ENCODE measurements at regions not wholly inside any gene's neighbourhood (a gene's known extent, or its start where the extent isn't known, plus 50 kb on each side); places are given as distances from the start of the nearest gene placed in this dataset.
"Not testable (repeated sequence)": the region's sequence is repeated elsewhere in the genome, so short reads cannot be mapped to it uniquely, and the experiment has no call there.

- Histone ChIP-seq H3K36me3 (no peaks in the 10 kb centered on the region), H3K27ac (no peak overlapping the region), H3K27me3 (ENCODE audit: insufficient read depth, low read depth, severe bottlenecking) (no peaks in the 10 kb centered on the region), H3K9me3 (ENCODE audit: severe bottlenecking) (peaks cover 2% of the 10 kb centered on the region), H3K4me3 (ENCODE audit: low read depth, low read length) (no peak overlapping the region)
- no peak for DNase-seq
- TF ChIP-seq CTCF (IDR thresholded peaks at IDR 0.05; ENCODE audit: low read depth, low read length), result no peak
Observed at GRCh38 chr4:126637706-126638105, 995.1 kb upstream of the INTU start.

- H3K4me3 ChIP-seq (ENCODE audit: low read depth, low read length), result no peak overlapping the region
- no peak for TF ChIP-seq CTCF (IDR thresholded peaks at IDR 0.05; ENCODE audit: low read depth, low read length)
- no peak overlapping the region for H3K27ac ChIP-seq
- H3K27me3 ChIP-seq (ENCODE audit: insufficient read depth, low read depth, severe bottlenecking), result no peaks in the 10 kb centered on the region
- DNase-seq, result no peak
- H3K9me3 ChIP-seq (ENCODE audit: severe bottlenecking), result no peaks in the 10 kb centered on the region
- no peaks in the 10 kb centered on the region for H3K36me3 ChIP-seq
Observed at GRCh38 chr4:126647320-126647719, 985.4 kb upstream of the INTU start.

DNA sequence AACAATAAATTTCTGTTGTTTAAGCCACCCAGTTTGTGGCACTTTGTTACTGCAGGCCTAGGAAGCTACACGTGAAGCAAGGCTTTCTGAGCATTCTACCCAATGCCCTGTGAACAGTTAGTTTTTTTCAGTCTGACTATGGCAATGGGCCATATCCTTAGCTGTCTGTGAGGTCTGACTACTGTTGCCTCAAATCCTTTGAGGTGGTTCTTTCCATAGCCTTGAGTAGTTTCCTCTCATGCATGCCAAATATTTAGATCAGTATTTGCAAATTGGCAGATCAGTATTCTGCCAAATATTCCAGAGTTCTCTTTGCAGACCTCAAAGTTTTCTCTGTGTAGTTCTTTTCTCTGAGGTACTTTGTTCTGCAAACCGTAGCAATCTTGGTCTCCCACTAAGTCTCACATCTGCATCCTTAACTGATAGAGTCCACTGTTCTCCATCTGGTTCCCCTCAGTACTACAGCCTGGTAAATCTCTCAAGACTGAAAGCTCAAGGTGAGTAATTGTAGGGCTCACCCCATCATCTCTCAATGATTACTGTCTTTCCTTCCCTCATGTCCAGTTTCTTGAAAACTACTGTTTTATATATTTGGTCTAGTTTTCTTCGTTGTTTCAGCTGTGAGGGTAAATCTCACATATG, 984.9 kb upstream of the INTU start:
- TF ChIP-seq CTCF (IDR thresholded peaks at IDR 0.05; ENCODE audit: low read depth, low read length), result no peak
- H3K9me3 ChIP-seq (ENCODE audit: severe bottlenecking), result no peaks in the 10 kb centered on the region
- H3K4me3 ChIP-seq (ENCODE audit: low read depth, low read length), result no peak overlapping the region
- no peak for DNase-seq
- H3K36me3 ChIP-seq, result no peaks in the 10 kb centered on the region
- H3K27me3 ChIP-seq (ENCODE audit: insufficient read depth, low read depth, severe bottlenecking), result no peaks in the 10 kb centered on the region
- H3K27ac ChIP-seq, result no peak overlapping the region

DNA sequence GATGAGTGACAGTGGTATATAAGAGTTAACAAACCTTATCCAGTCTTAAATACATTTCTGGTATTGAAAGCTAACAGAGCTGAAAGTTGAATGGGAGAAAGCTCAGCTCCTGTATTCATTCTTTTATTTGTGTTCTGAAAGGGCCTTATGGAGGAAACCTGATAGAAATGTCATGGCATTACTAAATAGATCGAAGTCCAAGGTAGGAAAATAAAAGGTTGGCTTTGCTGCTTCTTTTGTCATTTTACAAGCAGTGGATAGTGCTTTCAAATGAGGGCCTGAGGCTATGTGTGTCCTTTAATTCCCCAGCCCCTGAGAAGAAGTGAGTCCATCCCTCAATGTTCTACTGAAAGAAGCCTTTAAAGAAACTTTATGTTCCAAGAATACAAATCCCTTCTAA, 974.3 kb upstream of the INTU start:
- no peak for DNase-seq
- TF ChIP-seq CTCF (IDR thresholded peaks at IDR 0.05; ENCODE audit: low read depth, low read length), result no peak
- Histone ChIP-seq H3K27ac (no peak overlapping the region), H3K36me3 (no peaks in the 10 kb centered on the region), H3K9me3 (ENCODE audit: severe bottlenecking) (no peaks in the 10 kb centered on the region), H3K4me3 (ENCODE audit: low read depth, low read length) (no peak overlapping the region), H3K27me3 (ENCODE audit: insufficient read depth, low read depth, severe bottlenecking) (no peaks in the 10 kb centered on the region)

DNA sequence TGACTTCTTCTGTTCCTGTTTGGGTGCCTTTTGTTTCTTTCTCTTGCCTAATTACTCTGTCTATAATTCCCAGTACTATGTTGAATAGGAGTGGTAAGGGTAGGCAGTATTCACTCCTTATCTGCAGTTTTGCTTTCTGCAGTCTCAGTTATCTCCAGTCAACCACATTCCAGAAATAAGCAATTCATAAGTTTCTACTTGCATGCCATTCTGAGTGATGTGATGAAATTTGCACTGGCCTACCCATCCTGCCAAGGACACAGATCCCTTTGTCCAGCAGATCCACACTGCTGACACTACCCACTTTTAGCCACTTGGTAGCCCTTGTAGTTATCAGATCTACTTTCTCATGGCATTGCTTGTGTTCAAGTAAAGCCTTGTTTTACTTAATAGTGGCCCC, 971.6 kb upstream of the INTU start:
- Histone ChIP-seq H3K27ac (no peak overlapping the region), H3K27me3 (ENCODE audit: insufficient read depth, low read depth, severe bottlenecking) (no peaks in the 10 kb centered on the region), H3K9me3 (ENCODE audit: severe bottlenecking) (no peaks in the 10 kb centered on the region), H3K36me3 (no peaks in the 10 kb centered on the region), H3K4me3 (ENCODE audit: low read depth, low read length) (no peak overlapping the region)
- DNase-seq, result no peak
- TF ChIP-seq CTCF (IDR thresholded peaks at IDR 0.05; ENCODE audit: low read depth, low read length), result no peak

- Histone ChIP-seq H3K27me3 (ENCODE audit: insufficient read depth, low read depth, severe bottlenecking) (no peaks in the 10 kb centered on the region), H3K9me3 (ENCODE audit: severe bottlenecking) (no peaks in the 10 kb centered on the region), H3K27ac (no peak overlapping the region), H3K36me3 (no peaks in the 10 kb centered on the region), H3K4me3 (ENCODE audit: low read depth, low read length) (no peak overlapping the region)
- TF ChIP-seq CTCF (IDR thresholded peaks at IDR 0.05; ENCODE audit: low read depth, low read length), result no peak
- no peak for DNase-seq
Observed at GRCh38 chr4:126664839-126665238, 967.9 kb upstream of the INTU start.

DNA sequence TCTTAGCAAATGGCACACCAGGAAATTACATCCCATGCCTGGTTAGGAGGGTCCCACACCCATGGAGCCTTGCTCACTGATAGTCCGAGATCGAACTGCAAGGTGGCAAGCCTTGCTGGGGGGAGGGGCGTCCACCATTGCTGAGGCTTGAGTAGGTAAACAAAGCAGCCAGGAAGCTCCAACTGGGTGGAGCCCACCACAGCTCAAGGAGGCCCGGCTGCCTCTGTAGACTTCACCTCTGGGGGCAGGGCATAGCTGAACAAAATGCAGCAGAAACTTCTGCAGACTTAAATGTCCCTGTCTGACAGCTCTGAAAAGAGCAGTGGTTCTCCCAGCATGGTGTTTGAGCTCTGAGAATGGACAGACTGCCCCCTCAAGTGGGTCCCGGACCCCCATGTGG, 962.7 kb upstream of the INTU start:
- H3K27ac ChIP-seq; DNase-seq; H3K9me3 ChIP-seq (ENCODE audit: severe bottlenecking); H3K4me3 ChIP-seq (ENCODE audit: low read depth, low read length); H3K27me3 ChIP-seq (ENCODE audit: insufficient read depth, low read depth, severe bottlenecking); H3K36me3 ChIP-seq: not testable (repeated sequence)
